ENCODE measurements at regions not wholly inside any gene's neighbourhood (a gene's known extent, or its start where the extent isn't known, plus 50 kb on each side); places are given as distances from the start of the nearest gene placed in this dataset.

GRCh38 chr3:139203752-139204151, 140.1 kb upstream of the MRPS22 start:
- H3K9ac ChIP-seq (ENCODE audit: insufficient read length, low read depth): no peak overlapping the region
- H3K9me3 ChIP-seq (ENCODE audit: insufficient read depth, low read length): no peaks in the 10 kb centered on the region
- H3K27me3 ChIP-seq (ENCODE audit: insufficient read depth, insufficient read length): peaks cover 4% of the 10 kb centered on the region
- DNase-seq (ENCODE audit: low read depth, low spot score): no peak
- no peak for TF ChIP-seq SUZ12 (IDR thresholded peaks at IDR 0.05; ENCODE audit: extremely low read depth, insufficient read depth, insufficient read length)
- no peak for TF ChIP-seq YY1 (IDR thresholded peaks at IDR 0.05; ENCODE audit: insufficient read depth, insufficient read length)
- TF ChIP-seq ZNF274 (IDR thresholded peaks at IDR 0.05; ENCODE audit: low read depth, low read length): no peak
- no peaks in the 10 kb centered on the region for H3K36me3 ChIP-seq (ENCODE audit: insufficient read depth, insufficient read length, low read length)
- peaks cover 8% of the 10 kb centered on the region for H3K4me1 ChIP-seq (ENCODE audit: insufficient read depth, insufficient read length)
- no peak overlapping the region for H3K4me3 ChIP-seq (ENCODE audit: insufficient read length, low read depth)

GRCh38 chr3:139204728-139205127, 139.1 kb upstream of the MRPS22 start:
- no peak overlapping the region for H3K4me3 ChIP-seq (ENCODE audit: insufficient read length, low read depth)
- H3K27me3 ChIP-seq (ENCODE audit: insufficient read depth, insufficient read length): peaks cover 4% of the 10 kb centered on the region
- no peak for DNase-seq (ENCODE audit: low read depth, low spot score)
- H3K36me3 ChIP-seq (ENCODE audit: insufficient read depth, insufficient read length, low read length): no peaks in the 10 kb centered on the region
- peaks cover 8% of the 10 kb centered on the region for H3K4me1 ChIP-seq (ENCODE audit: insufficient read depth, insufficient read length)
- no peaks in the 10 kb centered on the region for H3K9me3 ChIP-seq (ENCODE audit: insufficient read depth, low read length)
- TF ChIP-seq SUZ12 (IDR thresholded peaks at IDR 0.05; ENCODE audit: extremely low read depth, insufficient read depth, insufficient read length) (no peak), ZNF274 (IDR thresholded peaks at IDR 0.05; ENCODE audit: low read depth, low read length) (no peak), YY1 (IDR thresholded peaks at IDR 0.05; ENCODE audit: insufficient read depth, insufficient read length) (no peak)
- no peak overlapping the region for H3K9ac ChIP-seq (ENCODE audit: insufficient read length, low read depth)

GRCh38 chr3:139213936-139214335, 129.9 kb upstream of the MRPS22 start:
- no peaks in the 10 kb centered on the region for H3K36me3 ChIP-seq (ENCODE audit: insufficient read depth, insufficient read length, low read length)
- TF ChIP-seq ZNF274 (IDR thresholded peaks at IDR 0.05; ENCODE audit: low read depth, low read length): no peak
- TF ChIP-seq YY1 (IDR thresholded peaks at IDR 0.05; ENCODE audit: insufficient read depth, insufficient read length): no peak
- TF ChIP-seq SUZ12 (IDR thresholded peaks at IDR 0.05; ENCODE audit: extremely low read depth, insufficient read depth, insufficient read length): no peak
- H3K9me3 ChIP-seq (ENCODE audit: insufficient read depth, low read length): no peaks in the 10 kb centered on the region
- DNase-seq (ENCODE audit: low read depth, low spot score): no peak
- H3K27me3 ChIP-seq (ENCODE audit: insufficient read depth, insufficient read length): peaks cover 2% of the 10 kb centered on the region
- no peak overlapping the region for H3K9ac ChIP-seq (ENCODE audit: insufficient read length, low read depth)
- no peak overlapping the region for H3K4me3 ChIP-seq (ENCODE audit: insufficient read length, low read depth)
- H3K4me1 ChIP-seq (ENCODE audit: insufficient read depth, insufficient read length): no peaks in the 10 kb centered on the region

GRCh38 chr3:139216958-139217357, 126.9 kb upstream of the MRPS22 start:
- Histone ChIP-seq H3K9ac (ENCODE audit: insufficient read length, low read depth) (no peak overlapping the region), H3K36me3 (ENCODE audit: insufficient read depth, insufficient read length, low read length) (no peaks in the 10 kb centered on the region), H3K4me1 (ENCODE audit: insufficient read depth, insufficient read length) (no peaks in the 10 kb centered on the region), H3K27me3 (ENCODE audit: insufficient read depth, insufficient read length) (peaks cover 2% of the 10 kb centered on the region), H3K9me3 (ENCODE audit: insufficient read depth, low read length) (no peaks in the 10 kb centered on the region), H3K4me3 (ENCODE audit: insufficient read length, low read depth) (no peak overlapping the region)
- no peak for TF ChIP-seq ZNF274 (IDR thresholded peaks at IDR 0.05; ENCODE audit: low read depth, low read length)
- TF ChIP-seq SUZ12 (IDR thresholded peaks at IDR 0.05; ENCODE audit: extremely low read depth, insufficient read depth, insufficient read length): no peak
- TF ChIP-seq YY1 (IDR thresholded peaks at IDR 0.05; ENCODE audit: insufficient read depth, insufficient read length): no peak
- no peak for DNase-seq (ENCODE audit: low read depth, low spot score)

GRCh38 chr3:139217633-139218032, 126.2 kb upstream of the MRPS22 start:
- no peak for DNase-seq (ENCODE audit: low read depth, low spot score)
- no peaks in the 10 kb centered on the region for H3K9me3 ChIP-seq (ENCODE audit: insufficient read depth, low read length)
- H3K9ac ChIP-seq (ENCODE audit: insufficient read length, low read depth): no peak overlapping the region
- TF ChIP-seq ZNF274 (IDR thresholded peaks at IDR 0.05; ENCODE audit: low read depth, low read length) (no peak), YY1 (IDR thresholded peaks at IDR 0.05; ENCODE audit: insufficient read depth, insufficient read length) (no peak), SUZ12 (IDR thresholded peaks at IDR 0.05; ENCODE audit: extremely low read depth, insufficient read depth, insufficient read length) (no peak)
- no peak overlapping the region for H3K4me3 ChIP-seq (ENCODE audit: insufficient read length, low read depth)
- peaks cover 2% of the 10 kb centered on the region for H3K27me3 ChIP-seq (ENCODE audit: insufficient read depth, insufficient read length)
- no peaks in the 10 kb centered on the region for H3K4me1 ChIP-seq (ENCODE audit: insufficient read depth, insufficient read length)
- no peaks in the 10 kb centered on the region for H3K36me3 ChIP-seq (ENCODE audit: insufficient read depth, insufficient read length, low read length)

- H3K4me1 ChIP-seq (ENCODE audit: insufficient read depth, insufficient read length): no peaks in the 10 kb centered on the region
- DNase-seq (ENCODE audit: low read depth, low spot score): no peak
- TF ChIP-seq YY1 (IDR thresholded peaks at IDR 0.05; ENCODE audit: insufficient read depth, insufficient read length) (no peak), SUZ12 (IDR thresholded peaks at IDR 0.05; ENCODE audit: extremely low read depth, insufficient read depth, insufficient read length) (no peak), ZNF274 (IDR thresholded peaks at IDR 0.05; ENCODE audit: low read depth, low read length) (no peak)
- H3K4me3 ChIP-seq (ENCODE audit: insufficient read length, low read depth): no peak overlapping the region
- H3K9ac ChIP-seq (ENCODE audit: insufficient read length, low read depth): no peak overlapping the region
- peaks cover 2% of the 10 kb centered on the region for H3K27me3 ChIP-seq (ENCODE audit: insufficient read depth, insufficient read length)
- H3K9me3 ChIP-seq (ENCODE audit: insufficient read depth, low read length): no peaks in the 10 kb centered on the region
- no peaks in the 10 kb centered on the region for H3K36me3 ChIP-seq (ENCODE audit: insufficient read depth, insufficient read length, low read length)
These were observed 125.8 kb upstream of the MRPS22 start for GRCh38 chr3:139218046-139218445.

GRCh38 chr3:139219463-139219862, 124.4 kb upstream of the MRPS22 start:
- Histone ChIP-seq H3K4me1 (ENCODE audit: insufficient read depth, insufficient read length) (no peaks in the 10 kb centered on the region), H3K27me3 (ENCODE audit: insufficient read depth, insufficient read length) (peaks cover 2% of the 10 kb centered on the region), H3K36me3 (ENCODE audit: insufficient read depth, insufficient read length, low read length) (no peaks in the 10 kb centered on the region), H3K9me3 (ENCODE audit: insufficient read depth, low read length) (no peaks in the 10 kb centered on the region), H3K9ac (ENCODE audit: insufficient read length, low read depth) (no peak overlapping the region), H3K4me3 (ENCODE audit: insufficient read length, low read depth) (no peak overlapping the region)
- no peak for DNase-seq (ENCODE audit: low read depth, low spot score)
- TF ChIP-seq ZNF274 (IDR thresholded peaks at IDR 0.05; ENCODE audit: low read depth, low read length): no peak
- TF ChIP-seq YY1 (IDR thresholded peaks at IDR 0.05; ENCODE audit: insufficient read depth, insufficient read length): no peak
- TF ChIP-seq SUZ12 (IDR thresholded peaks at IDR 0.05; ENCODE audit: extremely low read depth, insufficient read depth, insufficient read length): no peak
